Caco-2 (cell line): ENCODE measurements at regions not wholly inside any gene's neighbourhood (a gene's known extent, or its start where the extent isn't known, plus 50 kb on each side); places are given as distances from the start of the nearest gene placed in this dataset.

Experiments used
- BruUV-seq: library from RNA; stranded (reverse); fragments of 400-500 nt; replicated peaks from 2 replicates; lab custom pipeline; 2021; lab: Mats Ljungman, UMichigan
- CTCF ChIA-PET: fragments of 300-600 bp; sonication (Branson Sonifier 250); formaldehyde crosslinking; loops from one replicate; lab custom pipeline; 2022; ENCODE audit warnings: antibody characterized with exemption; lab: Charles Lee
- POLR2A ChIA-PET: fragments of 300-600 bp; sonication (Branson Sonifier 250); formaldehyde crosslinking; loops from one replicate; lab custom pipeline; 2022; ENCODE audit warnings: antibody characterized with exemption; lab: Charles Lee
- DNase-seq, 2 experiments: peaks; one replicate each; pipeline versions ENCODE4 v3.0.0 to v3.0.0-alpha.2; 2020 to 2022
- H3K27me3 ChIP-seq: replicated peaks from 2 replicates; pipeline ENCODE4 v1.6.0; 2011; ENCODE audit warnings: low read length; ENCODE audit not compliant: control insufficient read depth, insufficient read depth
- H3K36me3 ChIP-seq: 2 replicates; pipeline ENCODE4 v1.5.1; 2011; ENCODE audit warnings: low read length; ENCODE audit not compliant: control insufficient read depth, insufficient read depth
- H3K4me1 ChIP-seq: fragments of 250-450 bp; sonication (Bioruptor Pico); 2 replicates; pipeline ENCODE4 v1.5.1; 2020; ENCODE audit warnings: mild to moderate bottlenecking
- H3K4me3 ChIP-seq: 2 replicates; pipeline ENCODE4 v1.5.1; 2011; ENCODE audit warnings: low read depth, mild to moderate bottlenecking, control low read depth, low read length
- H3K9me3 ChIP-seq: fragments of 250-450 bp; sonication (Bioruptor Pico); 2 replicates; pipeline ENCODE4 v1.5.1; 2020; ENCODE audit warnings: mild to moderate bottlenecking, moderate library complexity
- H3K27ac Mint-ChIP-seq: one replicate; pipeline ENCODE4 v1.8.0; 2022; ENCODE audit warnings: mixed read lengths; ENCODE audit not compliant: unreplicated experiment
- H3K27me3 Mint-ChIP-seq: one replicate; pipeline ENCODE4 v1.8.0; 2022; ENCODE audit warnings: mixed read lengths; ENCODE audit not compliant: insufficient read depth, unreplicated experiment
- H3K36me3 Mint-ChIP-seq: one replicate; pipeline ENCODE4 v1.8.0; 2022; ENCODE audit warnings: mild to moderate bottlenecking, mixed read lengths; ENCODE audit not compliant: insufficient read depth, unreplicated experiment
- H3K4me1 Mint-ChIP-seq: one replicate; pipeline ENCODE4 v1.8.0; 2022; ENCODE audit warnings: low read depth, mixed read lengths; ENCODE audit not compliant: unreplicated experiment
- H3K4me3 Mint-ChIP-seq: one replicate; pipeline ENCODE4 v1.8.0; 2022; ENCODE audit warnings: mild to moderate bottlenecking, moderate library complexity, mixed read lengths; ENCODE audit not compliant: unreplicated experiment
- H3K9me3 Mint-ChIP-seq: one replicate; pipeline ENCODE4 v1.8.0; 2022; ENCODE audit warnings: mixed read lengths; ENCODE audit not compliant: unreplicated experiment
- CTCF ChIP-seq, 2 experiments: fragments of 200-600 bp in 1 of 2; IDR thresholded peaks; 1 replicate in 1 of 2; 2 replicates in 1 of 2; pipeline versions ENCODE4 v1.5.1 to v1.8.0; 2011 to 2022; ENCODE audit warnings: antibody characterized with exemption in 1 of 2, control low read depth in 1 of 2, inconsistent platforms in 1 of 2, low read depth in 1 of 2, low read length in 1 of 2, mild to moderate bottlenecking in 1 of 2, moderate library complexity in 1 of 2; ENCODE audit not compliant: insufficient read depth in 1 of 2, severe bottlenecking in 1 of 2, unreplicated experiment in 1 of 2
- intact Hi-C: fragments of 100-400 bp; cut with micrococcal nuclease; formaldehyde crosslinking; loops from one replicate; pipeline ENCODE4 v1.10.0; 2022; ENCODE audit not compliant: unreplicated experiment

GRCh38 chr12:70060634-70061033, 182.6 kb upstream of the CNOT2 start:
- BruUV-seq, result no TSS peak
- Histone ChIP-seq H3K4me3 (no peak overlapping the region), H3K9me3 (peaks cover 3% of the 10 kb centered on the region; the same call in 1 of the 2 replicates), H3K36me3 (no peaks in the 10 kb centered on the region), H3K4me1 (no peaks in the 10 kb centered on the region), H3K27me3 (no peaks in the 10 kb centered on the region)
- intact Hi-C loops, result no loop called here
- H3K36me3 Mint-ChIP-seq, result no peaks in the 10 kb centered on the region
- CTCF ChIA-PET, result no interaction called here
- H3K4me1 Mint-ChIP-seq, result no peaks in the 10 kb centered on the region
- POLR2A ChIA-PET, result no interaction called here
- TF ChIP-seq CTCF (IDR thresholded peaks at IDR 0.05; ENCODE audit: insufficient read depth in 1 of 2, low read depth in 1 of 2, low read length in 1 of 2, severe bottlenecking in 1 of 2, unreplicated experiment in 1 of 2), result no peak
- H3K9me3 Mint-ChIP-seq, result no peaks in the 10 kb centered on the region
- H3K27ac Mint-ChIP-seq, result no peak overlapping the region
- H3K27me3 Mint-ChIP-seq, result peaks cover 10% of the 10 kb centered on the region
- DNase-seq, result no peak
- no peak overlapping the region for H3K4me3 Mint-ChIP-seq

GRCh38 chr12:70068743-70069142, 174.5 kb upstream of the CNOT2 start:
- H3K4me1 ChIP-seq, result no peaks in the 10 kb centered on the region
- H3K4me1 Mint-ChIP-seq, result no peaks in the 10 kb centered on the region
- H3K4me3 Mint-ChIP-seq, result no peak overlapping the region
- DNase-seq, result no peak
- intact Hi-C loops, result no loop called here
- no peak for TF ChIP-seq CTCF (IDR thresholded peaks at IDR 0.05; ENCODE audit: insufficient read depth in 1 of 2, low read depth in 1 of 2, low read length in 1 of 2, severe bottlenecking in 1 of 2, unreplicated experiment in 1 of 2)
- no peaks in the 10 kb centered on the region for H3K9me3 ChIP-seq
- ChIA-PET CTCF (no interaction called here), POLR2A (no interaction called here)
- H3K36me3 Mint-ChIP-seq, result no peaks in the 10 kb centered on the region
- BruUV-seq, result no TSS peak
- H3K27me3 ChIP-seq, result no peaks in the 10 kb centered on the region
- no peak overlapping the region for H3K4me3 ChIP-seq
- no peaks in the 10 kb centered on the region for H3K9me3 Mint-ChIP-seq
- H3K36me3 ChIP-seq, result no peaks in the 10 kb centered on the region
- no peaks in the 10 kb centered on the region for H3K27me3 Mint-ChIP-seq
- no peak overlapping the region for H3K27ac Mint-ChIP-seq

GRCh38 chr12:70069221-70070105, 173.8 kb upstream of the CNOT2 start:
- Mint-ChIP-seq H3K4me3 (no peak overlapping the region), H3K27ac (no peak overlapping the region)
- POLR2A ChIA-PET, result no interaction called here

More at GRCh38 chr12:70069221-70070105, 173.8 kb upstream of the CNOT2 start:
- no peaks in the 10 kb centered on the region for H3K4me1 ChIP-seq
- H3K9me3 ChIP-seq, result no peaks in the 10 kb centered on the region
- CTCF ChIA-PET, result no interaction called here
- Mint-ChIP-seq H3K4me1 (no peaks in the 10 kb centered on the region), H3K27me3 (no peaks in the 10 kb centered on the region), H3K9me3 (no peaks in the 10 kb centered on the region), H3K36me3 (no peaks in the 10 kb centered on the region)
- no peaks in the 10 kb centered on the region for H3K36me3 ChIP-seq
- intact Hi-C loops, result no loop called here
- no peak overlapping the region for H3K4me3 ChIP-seq
- no TSS peak for BruUV-seq
- no peak for DNase-seq
- no peaks in the 10 kb centered on the region for H3K27me3 ChIP-seq
- TF ChIP-seq CTCF (IDR thresholded peaks at IDR 0.05; ENCODE audit: insufficient read depth in 1 of 2, low read depth in 1 of 2, low read length in 1 of 2, severe bottlenecking in 1 of 2, unreplicated experiment in 1 of 2), result no peak
